Thyroid gland (tissue), 4 donors: ENCODE measurements at regions not wholly inside any gene's neighbourhood (a gene's known extent, or its start where the extent isn't known, plus 50 kb on each side); places are given as distances from the start of the nearest gene placed in this dataset.

ENCODE experiments used
- DNase-seq, 2 donors: peaks; one replicate each; pipeline ENCODE4 v3.0.0-alpha.2; 2019
- H3K27ac ChIP-seq, 3 donors: fragments of 200-600 bp; sonication (generic); 1 replicate in 2 of 3; 2 replicates in 1 of 3; pipeline ENCODE4 v1.5.1; 2016 to 2019; ENCODE audit warnings: mild to moderate bottlenecking in 1 of 3, moderate library complexity in 1 of 3
- H3K27me3 ChIP-seq: fragments of 200-600 bp; sonication (generic); one replicate; pipeline ENCODE4 v1.5.1; 2019
- H3K36me3 ChIP-seq, 2 donors: fragments of 200-600 bp; sonication (generic); one replicate each; pipeline ENCODE4 v1.5.1; 2016 to 2019
- H3K4me1 ChIP-seq, 2 donors: fragments of 200-600 bp; sonication (generic); one replicate each; pipeline ENCODE4 v1.5.1; 2017 to 2019
- H3K4me3 ChIP-seq, 3 donors: fragments of 200-600 bp; sonication (generic); replicated peaks in 1 of 3; 1 replicate in 2 of 3; 2 replicates in 1 of 3; pipeline ENCODE4 v1.5.1; 2016; ENCODE audit warnings: mild to moderate bottlenecking in 1 of 3
- H3K9me3 ChIP-seq: fragments of 200-600 bp; sonication (generic); one replicate; pipeline ENCODE4 v1.5.1; 2017
- CTCF ChIP-seq, 6 experiments: fragments of 200-600 bp in 3 of 6; fragments of 450-650 bp in 3 of 6; sonication (generic) in 3 of 6; IDR thresholded peaks; one replicate each; pipeline ENCODE4 v1.5.1; 2016 to 2019; ENCODE audit warnings: antibody characterized with exemption in 6 of 6, mild to moderate bottlenecking in 2 of 6, inconsistent platforms in 1 of 6, moderate library complexity in 1 of 6
- POLR2A ChIP-seq, 2 donors: fragments of 450-650 bp; IDR thresholded peaks; one replicate each; pipeline ENCODE4 v1.6.1; 2017; ENCODE audit warnings: antibody characterized with exemption in 2 of 2, mild to moderate bottlenecking in 2 of 2, moderate library complexity in 1 of 2
- WGBS, 2 donors: methylation state at CpG; one replicate each; pipeline ENCODE4 v1.1.5; 2017; 5-methylcytosine and 5-hydroxymethylcytosine counted together
- intact Hi-C: fragments of 100-400 bp; cut with DNase I; formaldehyde crosslinking; loops from one replicate; pipeline ENCODE4 v1.15.1; 2023

- no peak for DNase-seq
- no peaks in the 10 kb centered on the region for H3K27me3 ChIP-seq
- H3K4me3 ChIP-seq, result no peak overlapping the region
- H3K36me3 ChIP-seq, result no peaks in the 10 kb centered on the region
- H3K4me1 ChIP-seq, result no peaks in the 10 kb centered on the region
- TF ChIP-seq CTCF (IDR thresholded peaks at IDR 0.05) (no peak), POLR2A (IDR thresholded peaks at IDR 0.05) (no peak)
- H3K27ac ChIP-seq, result no peak overlapping the region
- H3K9me3 ChIP-seq, result no peaks in the 10 kb centered on the region
- WGBS, 2 donors, result 91 to 99% methylated on average over 2 of the region's 2 CpGs
- intact Hi-C loops, result no loop called here
Measured at GRCh38 chrX:4735299-4735698, 1021.9 kb upstream of the PRKX start.

- no peaks in the 10 kb centered on the region for H3K36me3 ChIP-seq
- no peak overlapping the region for H3K27ac ChIP-seq
- no peak for TF ChIP-seq POLR2A (IDR thresholded peaks at IDR 0.05)
- TF ChIP-seq CTCF (IDR thresholded peaks at IDR 0.05), result no peak
- H3K4me3 ChIP-seq, result no peak overlapping the region
- intact Hi-C loops, result no loop called here
- H3K9me3 ChIP-seq, result no peaks in the 10 kb centered on the region
- WGBS, 2 donors, result 64 to 84% methylated on average over 10 of the region's 10 CpGs
- H3K4me1 ChIP-seq, result no peaks in the 10 kb centered on the region
- no peaks in the 10 kb centered on the region for H3K27me3 ChIP-seq
- no peak for DNase-seq
Measured at GRCh38 chrX:4710618-4711433, 997.4 kb upstream of the PRKX start.

- Histone ChIP-seq H3K27me3 (no peaks in the 10 kb centered on the region), H3K4me3 (no peak overlapping the region), H3K4me1 (no peaks in the 10 kb centered on the region), H3K36me3 (no peaks in the 10 kb centered on the region), H3K9me3 (no peaks in the 10 kb centered on the region), H3K27ac (no peak overlapping the region)
- intact Hi-C loops, result no loop called here
- 63 to 88% methylated on average over 3 of the region's 4 CpGs for WGBS, 2 donors
- no peak for DNase-seq
- TF ChIP-seq CTCF (IDR thresholded peaks at IDR 0.05) (no peak), POLR2A (IDR thresholded peaks at IDR 0.05) (no peak)
Measured at GRCh38 chrX:4708970-4709760, 995.7 kb upstream of the PRKX start.

GRCh38 chrX:4706961-4707360 lies 993.5 kb upstream of the PRKX start:
- no peak overlapping the region for H3K4me3 ChIP-seq
- intact Hi-C loops, result no loop called here
- no peak for TF ChIP-seq CTCF (IDR thresholded peaks at IDR 0.05)
- TF ChIP-seq POLR2A (IDR thresholded peaks at IDR 0.05), result no peak
- no peaks in the 10 kb centered on the region for H3K36me3 ChIP-seq
- no peaks in the 10 kb centered on the region for H3K27me3 ChIP-seq
- no peaks in the 10 kb centered on the region for H3K4me1 ChIP-seq
- DNase-seq, result no peak
- H3K9me3 ChIP-seq, result no peaks in the 10 kb centered on the region
- 75% methylated on average over 6 to 7 of the region's 7 CpGs for WGBS, 2 donors
- H3K27ac ChIP-seq, result no peak overlapping the region

DNA sequence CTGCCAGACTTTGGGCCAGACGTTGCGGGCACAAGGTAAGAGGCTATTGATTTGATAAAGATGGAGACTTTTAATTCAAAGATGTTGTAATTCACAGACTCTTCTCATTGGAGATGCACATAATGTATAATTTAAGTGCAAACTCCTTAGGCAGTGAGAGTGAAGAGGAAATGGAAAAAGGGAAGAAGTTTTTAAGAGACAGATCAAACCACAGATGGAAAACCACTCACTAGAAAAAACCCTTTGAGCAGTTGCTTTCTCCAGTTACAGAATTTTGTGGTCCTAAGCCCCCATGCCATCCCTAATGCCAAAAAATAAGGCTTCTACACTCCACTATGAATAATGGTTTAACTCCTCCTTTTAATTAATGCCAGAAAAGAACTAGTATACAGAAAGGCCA lies 977.1 kb upstream of the PRKX start:
- WGBS, 2 donors, result 98% methylated on average over 2 of the region's 2 CpGs
- no peak overlapping the region for H3K4me3 ChIP-seq
- H3K9me3 ChIP-seq, result no peaks in the 10 kb centered on the region
- no peaks in the 10 kb centered on the region for H3K27me3 ChIP-seq
- no peak for DNase-seq
- no peaks in the 10 kb centered on the region for H3K4me1 ChIP-seq
- H3K36me3 ChIP-seq, result no peaks in the 10 kb centered on the region
- TF ChIP-seq POLR2A (IDR thresholded peaks at IDR 0.05), result no peak
- TF ChIP-seq CTCF (IDR thresholded peaks at IDR 0.05), result no peak
- intact Hi-C loops, result no loop called here
- H3K27ac ChIP-seq, result no peak overlapping the region
